Activated CD4-positive, alpha-beta T cell treated with anti-CD3 and anti-CD28 coated beads, Interleukin-2, amount 50 U/mL, for 4 hours (primary cell): ENCODE measurements at regions not wholly inside any gene's neighbourhood (a gene's known extent, or its start where the extent isn't known, plus 50 kb on each side); places are given as distances from the start of the nearest gene placed in this dataset.
"Not testable (repeated sequence)": the region's sequence is repeated elsewhere in the genome, so short reads cannot be mapped to it uniquely, and the experiment has no call there.

Experiments
- DNase-seq, 2 experiments: peaks; one replicate each; pipeline ENCODE4 v3.0.0-alpha.2; 2020

DNA sequence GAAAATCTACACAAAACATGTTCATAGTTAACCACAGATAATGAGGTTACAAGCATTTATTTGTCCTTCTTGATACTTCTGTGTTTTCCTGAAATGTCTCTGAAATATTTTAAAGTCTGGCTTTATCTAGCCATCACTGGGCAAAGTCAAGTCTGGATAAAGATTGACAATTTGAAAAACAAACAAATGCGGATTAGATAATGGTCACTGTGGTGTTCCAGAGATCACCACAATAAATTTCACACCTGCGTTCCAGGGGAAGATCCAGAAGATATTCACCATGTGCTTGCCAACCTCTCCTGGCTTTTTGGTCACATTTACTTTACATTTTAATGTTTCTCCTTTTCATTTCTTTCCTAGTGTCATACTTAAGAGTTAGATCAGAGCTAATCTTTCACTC lies 109.7 kb upstream of the CCDC28A start:
- DNase-seq: no peak

- no peak for DNase-seq
These were observed 108.8 kb upstream of the CCDC28A start for GRCh38 chr6:138664745-138665144.

DNA sequence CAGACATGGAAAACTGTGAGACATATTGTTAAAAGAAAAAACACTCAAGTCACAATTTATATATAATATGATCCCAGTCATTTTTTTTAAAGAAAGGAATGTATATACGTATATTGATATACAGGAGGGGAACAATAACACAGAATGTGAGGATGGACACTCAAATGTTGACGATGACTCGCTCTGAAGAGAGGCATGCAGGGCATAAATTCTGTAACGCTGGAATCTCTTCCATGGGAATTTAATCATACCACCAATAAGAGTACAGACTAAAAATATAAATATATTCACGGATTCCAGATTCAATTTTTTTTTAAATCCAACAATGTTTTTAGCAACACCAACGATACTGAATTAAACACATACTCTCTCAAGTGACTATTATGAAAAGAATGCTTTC lies 106.9 kb upstream of the CCDC28A start:
- no peak for DNase-seq

GRCh38 chr6:138667408-138667807 lies 106.2 kb upstream of the CCDC28A start:
- no peak for DNase-seq

DNA sequence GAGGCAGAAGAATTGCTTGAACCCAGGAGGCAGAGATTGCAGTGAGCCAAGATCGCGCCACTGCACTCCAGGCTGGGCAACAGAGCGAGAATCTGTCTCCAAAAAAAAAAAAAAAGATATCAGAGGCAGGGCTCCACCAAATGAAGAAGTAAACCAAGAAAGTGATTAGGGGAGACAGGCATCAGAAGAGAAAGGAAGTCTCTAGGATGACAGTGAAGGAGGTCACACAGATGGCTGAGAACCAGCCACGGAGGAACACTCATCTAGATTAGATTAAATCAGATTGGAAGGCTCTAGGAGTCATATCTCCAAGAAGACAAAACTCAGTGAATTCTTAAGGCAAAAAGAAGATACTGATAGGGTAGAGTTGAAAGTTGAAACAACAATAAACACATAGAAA lies 102.2 kb upstream of the CCDC28A start:
- DNase-seq: no peak

DNA sequence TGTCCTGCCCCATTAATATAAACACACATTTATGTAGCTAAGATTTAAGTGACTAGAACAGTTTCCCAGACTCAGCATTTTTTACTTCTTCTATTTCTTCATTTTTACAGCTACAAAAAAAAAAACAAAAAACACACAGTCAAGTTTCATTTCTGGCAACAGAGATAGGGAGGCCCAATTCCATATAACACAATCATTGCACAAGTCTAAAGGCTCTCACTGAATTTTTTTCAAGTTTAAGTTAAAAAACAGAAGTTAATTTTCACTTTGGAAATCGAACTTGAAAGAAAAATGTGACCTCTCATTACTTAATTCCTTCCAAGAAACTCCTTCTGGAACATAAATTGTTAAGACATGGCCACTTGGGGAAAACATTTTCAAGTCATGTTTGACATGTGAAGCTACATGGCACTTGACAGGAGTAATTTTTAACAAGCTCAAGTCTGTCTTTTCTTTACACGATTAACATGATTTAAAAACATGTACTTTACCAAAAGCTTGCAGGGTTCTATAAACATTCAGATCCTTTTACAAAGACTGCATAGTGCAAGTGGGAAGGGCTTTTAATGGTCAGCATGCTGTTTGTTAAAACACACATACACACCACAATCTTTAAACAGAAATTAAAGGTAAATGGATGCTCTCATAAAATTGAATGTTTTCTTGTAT lies 100.1 kb upstream of the CCDC28A start:
- DNase-seq: no peak

- not testable (repeated sequence) for DNase-seq
These were observed 99.1 kb upstream of the CCDC28A start for GRCh38 chr6:138674444-138674843.

- DNase-seq: no peak
These were observed 96.0 kb upstream of the CCDC28A start for GRCh38 chr6:138677538-138677937.

DNA sequence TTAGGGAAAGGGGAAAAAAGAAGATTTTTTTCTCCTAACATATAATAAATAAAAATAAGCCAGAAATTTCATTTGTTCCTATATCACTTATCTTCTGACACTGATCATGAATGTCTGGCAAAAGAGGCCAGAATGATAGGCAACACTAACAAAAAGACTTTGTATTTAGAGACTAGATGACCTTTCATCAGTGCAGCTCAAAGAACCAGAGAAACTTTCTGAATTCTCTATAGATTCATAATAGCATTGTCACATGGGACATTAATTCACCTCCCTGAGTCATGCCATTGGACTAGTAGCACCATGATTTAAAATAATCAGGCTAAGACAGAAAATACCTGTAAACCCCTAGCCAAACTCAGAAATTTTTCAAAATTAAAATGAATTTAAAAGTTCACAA lies 95.4 kb upstream of the CCDC28A start:
- no peak for DNase-seq

DNA sequence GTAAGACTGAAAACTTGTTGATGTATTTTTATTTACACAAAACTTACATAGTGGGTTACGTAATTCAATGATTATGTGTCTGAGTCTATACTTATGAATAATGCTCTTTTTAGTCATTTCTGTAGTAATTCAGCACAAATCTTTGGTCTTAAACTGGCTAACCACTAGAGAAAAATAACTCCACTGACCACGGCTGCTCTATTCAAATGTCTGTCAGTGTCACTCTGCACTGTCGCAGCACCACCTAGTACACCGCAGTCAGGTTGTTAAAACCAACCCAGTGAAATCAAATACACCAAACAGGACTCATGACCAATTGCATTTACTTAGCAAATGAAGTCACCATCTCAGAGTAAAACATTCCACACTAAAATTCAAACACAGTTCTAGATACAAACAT lies 93.5 kb upstream of the CCDC28A start:
- DNase-seq: no peak

DNA sequence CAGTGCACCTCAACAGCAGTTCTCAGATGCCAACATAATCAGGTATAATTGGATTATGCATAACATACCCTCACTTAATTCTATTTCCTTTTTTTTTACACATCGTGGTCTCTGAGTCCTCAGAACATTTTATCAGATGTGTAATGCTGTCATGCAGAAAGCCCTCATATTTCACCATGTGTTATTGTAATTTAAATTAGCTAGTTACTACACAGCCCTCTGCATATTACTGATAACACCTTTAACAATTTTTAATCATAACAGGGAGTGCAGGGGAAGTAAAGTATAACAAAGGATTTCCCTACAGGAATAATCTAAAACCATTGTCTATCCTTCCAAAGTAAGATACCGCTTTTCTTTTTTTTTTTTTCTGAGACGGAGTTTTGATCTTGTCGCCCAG lies 91.9 kb upstream of the CCDC28A start:
- DNase-seq: no peak

DNA sequence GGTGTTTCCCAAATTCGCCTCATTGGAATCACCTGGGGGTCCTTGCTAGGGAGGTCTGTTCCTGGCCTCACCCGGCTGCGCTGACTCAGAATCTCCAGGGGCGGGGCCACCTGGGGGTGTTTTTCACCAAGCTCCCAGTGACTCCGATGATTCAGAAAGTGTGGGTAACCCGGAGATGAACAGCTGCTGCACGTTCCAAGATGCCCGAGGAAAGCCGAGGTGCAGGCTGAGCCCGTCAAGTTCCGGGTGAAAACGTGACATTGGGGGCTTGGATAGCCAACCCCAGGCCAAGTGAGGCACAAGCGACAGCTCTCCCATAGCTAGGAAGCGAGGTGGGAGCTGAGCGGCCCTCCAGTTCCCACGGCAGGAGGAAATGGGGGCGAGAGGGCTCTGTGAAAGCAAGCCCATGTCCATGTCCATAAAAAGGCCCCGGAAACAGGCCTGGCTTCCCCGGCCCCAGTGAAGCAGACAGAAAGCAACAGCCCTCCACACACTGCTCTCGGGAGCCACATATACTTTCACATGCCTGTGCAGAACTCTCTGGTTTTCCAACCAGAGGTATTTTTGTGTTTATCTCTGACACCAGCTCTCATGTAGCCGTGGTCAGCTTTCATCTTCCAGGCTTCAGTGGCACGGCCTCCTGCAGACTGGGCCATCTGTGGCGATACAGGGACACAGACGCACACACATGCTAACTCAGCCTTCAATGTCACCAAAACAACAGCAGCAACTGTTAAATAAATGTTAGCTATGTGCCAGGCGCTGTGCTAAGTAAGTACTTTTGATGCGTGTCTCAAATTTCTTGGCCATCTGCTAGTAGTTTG lies 90.7 kb upstream of the CCDC28A start:
- no peak for DNase-seq

GRCh38 chr6:138685257-138685656 lies 88.3 kb upstream of the CCDC28A start:
- DNase-seq: no peak

DNA sequence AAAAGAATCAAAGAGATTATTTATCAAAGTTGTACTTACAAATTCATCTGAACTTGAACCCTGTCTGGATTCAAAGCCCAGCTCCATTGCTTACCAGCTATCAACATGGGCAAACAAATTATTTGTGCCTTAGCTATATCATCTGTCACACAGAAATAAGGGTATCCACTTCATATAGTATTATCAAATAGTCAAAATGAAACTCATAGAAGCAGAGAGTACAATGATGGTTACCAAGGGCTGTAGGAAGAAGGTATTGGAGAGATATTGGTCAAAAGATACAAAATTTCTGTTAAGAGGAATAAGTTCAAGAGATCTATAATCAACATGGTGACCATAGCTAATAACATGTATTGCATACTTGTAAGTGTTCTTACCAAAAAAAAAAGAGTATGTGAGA lies 87.8 kb upstream of the CCDC28A start:
- DNase-seq: no peak

- no peak for DNase-seq
These were observed 85.0 kb upstream of the CCDC28A start for GRCh38 chr6:138688580-138688979.

DNA sequence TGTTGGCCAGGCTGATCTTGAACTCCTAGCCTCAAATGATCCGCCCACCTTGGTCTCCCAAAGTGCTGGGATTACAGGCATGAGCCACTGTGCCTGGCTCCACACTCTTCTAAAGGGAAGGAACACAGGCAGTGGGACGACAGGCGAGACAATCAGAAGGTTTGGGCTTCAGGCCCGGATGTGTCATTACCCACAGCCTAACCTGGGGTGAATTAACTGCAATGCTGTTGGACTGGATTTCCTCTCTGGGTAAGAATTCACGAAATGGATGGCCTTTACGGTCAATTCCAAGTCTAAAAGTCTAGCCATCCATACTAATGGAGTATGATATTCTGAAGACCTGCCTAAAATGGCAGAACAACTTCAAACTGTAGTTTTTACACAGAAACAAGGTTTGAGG lies 83.7 kb upstream of the CCDC28A start:
- DNase-seq: no peak

- no peak for DNase-seq
These were observed 82.5 kb upstream of the CCDC28A start for GRCh38 chr6:138690975-138691594.

GRCh38 chr6:138691595-138692057 lies 81.9 kb upstream of the CCDC28A start:
- DNase-seq: no peak

DNA sequence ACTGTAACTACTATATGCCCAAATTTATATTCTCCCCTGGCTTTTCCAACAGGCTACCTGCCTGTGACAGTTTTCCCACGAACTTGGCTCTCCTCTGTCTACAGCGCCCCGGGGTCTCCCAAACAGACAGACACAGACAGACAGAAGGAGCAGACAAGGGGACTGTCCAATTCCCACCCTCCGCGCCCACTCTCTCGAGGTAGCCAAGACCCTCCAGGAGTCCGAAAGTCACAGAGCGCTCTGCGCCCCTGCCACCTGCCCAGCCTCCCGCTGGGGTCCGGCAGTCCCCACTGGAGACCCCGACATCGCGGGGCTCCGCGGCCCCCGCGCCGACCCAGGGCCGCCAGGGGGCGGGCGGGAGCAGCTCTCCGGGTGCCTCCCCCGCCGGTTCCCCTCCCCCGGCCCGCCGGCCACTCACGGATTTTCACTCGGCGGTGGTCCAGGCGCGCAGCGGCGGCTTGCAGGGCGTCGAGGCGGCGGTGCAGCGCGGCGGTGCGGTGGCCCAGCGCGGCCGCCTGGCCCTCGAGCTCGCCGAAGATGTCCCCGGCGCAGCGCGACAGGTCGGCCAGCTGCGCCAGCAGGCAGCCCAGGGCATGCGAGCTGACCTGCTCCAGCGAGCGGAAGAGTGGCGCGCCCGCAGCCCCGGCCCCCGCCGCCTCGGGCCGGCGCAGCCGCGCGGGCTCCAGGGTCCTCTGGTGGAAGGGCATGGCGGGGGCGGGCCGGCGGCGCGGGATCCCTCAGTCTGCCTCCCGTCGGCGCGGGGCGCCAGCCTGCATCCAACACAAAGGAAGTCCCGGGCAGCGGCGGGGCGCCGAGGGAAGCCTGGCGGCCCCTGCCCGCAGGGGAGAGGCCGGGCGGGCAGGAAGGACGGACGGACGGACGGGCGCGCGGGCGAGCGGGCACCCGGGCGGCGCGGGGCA lies 81.3 kb upstream of the CCDC28A start:
- DNase-seq: peak; percentile 22 to 31

DNA sequence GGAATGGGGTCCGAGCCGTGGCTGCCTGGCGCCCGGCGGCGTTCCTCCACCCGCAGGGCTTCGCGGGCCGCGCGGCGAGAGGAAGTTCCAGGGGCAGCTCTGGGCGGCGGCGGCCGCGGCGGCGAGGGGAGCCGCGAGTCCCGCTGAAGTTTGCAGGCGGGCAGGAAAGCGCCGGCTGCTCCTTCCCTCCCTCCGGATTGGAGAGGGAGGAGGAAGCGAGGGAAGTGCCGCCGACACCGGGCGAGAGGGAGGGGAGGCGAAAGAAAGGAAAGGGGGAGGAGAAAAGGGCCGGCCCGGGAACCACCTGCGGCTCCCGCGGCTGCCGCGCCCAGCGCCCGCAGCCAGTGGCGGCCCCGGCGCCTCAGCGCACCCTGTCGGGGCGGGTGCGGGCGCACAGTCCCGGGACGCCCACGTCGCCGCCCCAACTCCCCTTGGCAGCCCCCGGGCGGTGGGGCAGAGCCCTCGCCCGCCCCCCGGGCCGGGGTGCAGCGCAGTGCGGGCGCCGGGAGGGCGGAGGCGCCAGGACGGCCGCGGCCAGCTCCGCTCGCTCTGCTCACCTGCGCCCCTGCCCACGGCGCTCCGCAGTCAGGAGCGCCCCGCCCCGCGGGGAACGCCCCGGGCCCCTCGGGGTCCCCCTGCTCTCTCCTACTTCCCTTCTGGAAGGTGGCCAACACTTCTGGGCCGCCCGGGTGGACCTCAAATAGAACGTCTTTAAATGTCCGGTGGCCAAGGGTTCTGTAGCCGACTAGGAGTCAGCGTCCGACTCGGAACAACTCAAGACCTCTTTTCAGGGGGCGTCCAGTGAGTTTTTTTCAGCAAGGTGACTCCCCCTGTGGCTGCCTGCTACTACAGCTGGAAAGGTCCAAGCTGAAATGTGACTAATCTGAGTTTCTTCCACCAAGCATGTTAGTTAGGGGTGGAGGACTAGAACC lies 80.3 kb upstream of the CCDC28A start:
- DNase-seq: peak in 1 of 2 experiments; percentile 6

DNA sequence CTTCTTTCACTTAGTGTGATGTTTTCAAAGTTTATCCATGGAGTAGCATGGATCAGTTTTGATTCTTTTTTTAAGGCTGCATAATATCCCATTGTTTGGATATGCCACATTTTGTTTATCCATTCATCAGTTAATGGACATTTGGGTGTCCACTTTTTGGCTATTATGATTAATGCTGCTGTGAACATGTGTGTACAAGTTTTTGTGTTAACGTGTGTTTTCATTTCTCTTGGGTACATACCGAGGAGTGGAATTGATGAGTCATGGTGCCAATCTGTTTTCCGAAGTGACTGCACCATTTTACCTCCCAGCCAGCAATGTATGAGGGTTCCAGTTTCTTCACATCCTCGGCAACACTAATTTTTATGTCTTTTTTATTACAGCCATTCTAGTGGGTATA lies 78.4 kb upstream of the CCDC28A start:
- no peak for DNase-seq

DNA sequence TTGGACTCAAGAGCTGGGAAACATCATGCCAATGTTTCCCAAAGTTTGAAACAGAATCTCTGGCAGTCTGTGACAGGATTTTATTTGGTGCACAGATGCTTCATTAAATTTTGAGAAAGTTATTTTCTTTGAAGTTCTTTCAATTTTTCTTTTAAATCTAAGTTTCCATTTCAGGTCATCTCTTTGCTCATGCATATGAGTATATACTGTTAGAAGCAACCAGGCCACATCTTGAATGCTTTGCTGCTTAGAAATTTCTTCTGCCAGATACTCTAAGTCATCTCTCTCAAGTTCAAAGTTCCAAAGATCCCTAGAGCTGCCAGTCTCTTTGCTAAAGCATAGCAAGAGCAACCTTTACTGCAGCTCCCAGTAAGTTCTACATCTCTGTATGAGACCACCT lies 59.1 kb upstream of the CCDC28A start:
- DNase-seq: no peak
